ENCODE measurements at regions not wholly inside any gene's neighbourhood (a gene's known extent, or its start where the extent isn't known, plus 50 kb on each side); places are given as distances from the start of the nearest gene placed in this dataset.

DNA sequence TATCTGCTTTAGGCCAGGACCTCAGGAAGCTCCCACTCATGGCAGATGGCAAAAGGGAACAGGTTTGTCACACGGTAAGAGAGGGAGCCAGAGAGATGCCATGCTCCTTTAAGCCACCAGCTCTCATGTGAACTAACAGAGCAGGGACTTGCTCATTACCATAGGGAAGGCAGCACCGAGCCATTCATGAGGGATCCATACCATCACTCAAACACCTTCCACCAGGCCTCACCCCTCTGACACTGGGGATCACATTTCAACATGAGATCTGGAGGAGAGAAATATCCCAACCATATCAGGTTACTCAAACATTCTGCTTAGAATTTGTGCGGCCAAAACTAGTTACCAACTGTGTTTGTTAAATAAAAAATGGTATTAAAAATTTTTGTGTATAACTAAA, 427.0 kb downstream of the UQCRFS1 start:
- no peak overlapping the region for H3K27ac ChIP-seq (ENCODE audit: low read depth, low read length)
- WGBS, 3 donors: 21 to 35% (median 27%) methylated on average over 3 of the region's 3 CpGs

DNA sequence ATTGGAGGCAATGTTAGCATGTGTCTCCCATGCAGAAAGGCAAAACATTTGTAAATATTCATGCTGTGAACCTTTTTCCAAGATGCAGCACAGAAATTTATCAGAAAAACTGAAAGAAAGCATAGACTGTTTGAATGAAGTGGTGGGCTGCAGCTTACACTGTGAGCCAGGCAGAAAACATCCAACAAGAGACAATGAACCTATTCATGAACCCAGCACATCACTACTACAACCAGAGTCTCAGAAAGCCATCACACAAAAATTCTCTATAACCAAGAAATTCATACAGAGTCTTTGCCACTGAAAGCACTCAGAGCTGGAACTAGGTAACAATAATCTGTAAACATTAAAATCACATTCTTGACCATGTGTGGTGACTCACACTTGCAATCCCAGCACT, 448.9 kb downstream of the UQCRFS1 start:
- H3K27ac ChIP-seq (ENCODE audit: low read depth, low read length): no peak overlapping the region

- H3K27ac ChIP-seq (ENCODE audit: low read depth, low read length): no peak overlapping the region
- WGBS, 3 donors: 44 to 80% (median 63%) methylated on average over 2 of the region's 2 CpGs
These were observed 466.5 kb downstream of the UQCRFS1 start for GRCh38 chr19:28746478-28746877.

DNA sequence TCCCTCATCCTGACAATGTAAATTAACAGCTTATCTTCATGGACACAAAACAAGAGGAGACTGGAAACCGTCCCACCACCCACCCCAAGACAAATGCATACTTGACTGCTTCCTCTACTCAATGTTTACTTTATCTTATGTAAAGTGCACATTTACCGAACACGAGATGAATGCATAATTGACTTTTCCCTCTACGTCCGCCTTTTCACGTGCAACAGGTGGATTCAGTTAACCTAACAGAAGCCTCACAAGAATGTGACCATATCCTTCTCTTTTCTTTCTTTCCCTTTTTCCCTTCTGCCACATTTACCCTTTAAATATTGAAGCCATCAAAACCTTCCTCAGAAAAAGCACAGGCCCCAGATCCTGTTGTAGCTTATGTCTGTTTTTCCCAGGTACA, 468.0 kb downstream of the UQCRFS1 start:
- H3K27ac ChIP-seq (ENCODE audit: low read depth, low read length): no peak overlapping the region
- WGBS, 3 donors: 41 to 60% (median 59%) methylated on average over 6 of the region's 6 CpGs

- H3K27ac ChIP-seq (ENCODE audit: low read depth, low read length): no peak overlapping the region
These were observed 468.9 kb downstream of the UQCRFS1 start for GRCh38 chr19:28744014-28744413.

DNA sequence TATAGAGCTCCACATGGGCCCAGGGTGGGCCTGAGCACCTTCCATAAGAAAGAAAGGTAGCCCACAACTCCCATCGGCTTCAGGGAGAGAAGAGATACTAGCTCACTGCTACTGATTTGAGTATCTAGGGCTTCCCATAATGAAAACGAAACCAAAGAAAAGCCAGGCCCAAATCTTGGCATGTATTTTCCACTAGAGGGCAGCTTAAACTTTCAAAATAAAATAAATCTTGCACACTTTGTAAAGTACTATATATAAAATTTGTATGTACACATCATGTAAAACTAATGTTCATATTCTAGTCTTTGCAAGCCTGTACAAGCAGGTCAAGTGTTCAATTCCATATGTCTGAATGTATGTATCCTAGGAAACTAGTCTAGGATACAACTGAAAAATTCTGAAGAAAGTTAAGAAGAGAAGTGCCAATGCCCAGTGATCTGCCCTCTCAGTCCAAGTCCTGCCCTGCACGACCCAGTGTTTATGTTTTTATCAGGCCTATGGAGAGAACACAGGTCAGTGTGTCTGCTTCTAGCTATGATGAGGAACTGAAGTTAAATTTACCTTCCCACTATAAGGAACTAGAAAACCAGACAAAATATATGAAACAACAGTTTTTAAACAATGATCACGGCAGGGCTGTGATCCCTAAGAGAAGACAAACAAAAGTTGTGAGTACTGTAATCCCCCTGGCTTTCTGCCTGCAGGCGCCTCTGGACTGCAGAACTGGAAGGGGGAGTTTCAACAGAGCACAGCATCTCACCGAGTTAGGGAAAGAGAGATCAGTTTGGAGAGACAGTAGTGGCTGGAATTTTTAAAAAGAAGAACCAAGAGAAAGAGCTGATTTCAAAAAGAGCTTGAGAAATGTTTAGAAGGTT, 475.7 kb downstream of the UQCRFS1 start:
- no peak overlapping the region for H3K27ac ChIP-seq (ENCODE audit: low read depth, low read length)
- WGBS, 3 donors: 14 to 34% (median 21%) methylated on average over 6 of the region's 6 CpGs

DNA sequence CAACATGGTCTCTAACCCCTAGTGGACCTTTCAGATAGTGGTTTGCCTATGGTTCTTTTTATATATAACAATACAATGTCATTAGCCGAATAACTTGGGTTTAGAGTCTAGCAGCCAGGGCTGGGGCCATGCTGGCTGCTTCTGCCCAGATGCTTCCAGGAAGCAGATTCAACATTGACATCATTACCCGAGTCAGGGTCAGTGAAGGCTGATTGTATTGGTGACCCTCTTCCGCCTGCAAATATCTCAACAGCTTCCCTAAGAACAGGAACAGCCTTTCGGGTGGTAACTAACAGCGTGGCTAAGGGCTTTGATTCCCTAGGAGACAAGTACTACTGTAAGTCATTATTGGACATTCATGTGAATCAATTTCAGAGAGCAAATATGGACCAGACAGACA, 476.4 kb downstream of the UQCRFS1 start:
- 78 to 85% (median 80%) methylated on average over 5 of the region's 5 CpGs for WGBS, 3 donors
- no peak overlapping the region for H3K27ac ChIP-seq (ENCODE audit: low read depth, low read length)

DNA sequence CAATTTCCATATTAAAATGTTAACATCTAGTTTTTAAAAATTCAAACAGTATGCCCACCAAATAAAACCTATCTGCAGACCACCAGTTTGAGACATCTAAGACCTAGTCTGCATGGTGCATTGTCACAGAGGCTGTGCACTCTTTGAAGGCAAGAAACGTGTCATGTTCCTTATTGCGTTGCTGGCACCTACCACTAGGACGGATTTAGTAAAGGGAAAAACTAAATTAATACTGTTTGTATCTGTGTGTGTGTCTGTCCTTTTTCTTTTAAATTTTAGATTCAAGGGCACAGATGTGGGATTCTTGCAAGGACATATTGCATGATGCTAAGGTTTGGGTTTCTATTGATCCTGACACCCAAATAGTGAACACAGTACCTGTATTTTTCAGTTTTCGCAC, 481.4 kb downstream of the UQCRFS1 start:
- no peak overlapping the region for H3K27ac ChIP-seq (ENCODE audit: low read depth, low read length)
- WGBS, 3 donors: 57 to 87% (median 66%) methylated on average over 4 of the region's 4 CpGs

- 75 to 97% (median 96%) methylated on average over 3 of the region's 3 CpGs for WGBS, 3 donors
- no peak overlapping the region for H3K27ac ChIP-seq (ENCODE audit: low read depth, low read length)
These were observed 482.0 kb downstream of the UQCRFS1 start for GRCh38 chr19:28730791-28731512.

GRCh38 chr19:28727480-28728159, 485.3 kb downstream of the UQCRFS1 start:
- H3K27ac ChIP-seq (ENCODE audit: low read depth, low read length): no peak overlapping the region
- 11 to 13% (median 13%) methylated on average over 43 to 49 of the region's 49 CpGs for WGBS, 3 donors

DNA sequence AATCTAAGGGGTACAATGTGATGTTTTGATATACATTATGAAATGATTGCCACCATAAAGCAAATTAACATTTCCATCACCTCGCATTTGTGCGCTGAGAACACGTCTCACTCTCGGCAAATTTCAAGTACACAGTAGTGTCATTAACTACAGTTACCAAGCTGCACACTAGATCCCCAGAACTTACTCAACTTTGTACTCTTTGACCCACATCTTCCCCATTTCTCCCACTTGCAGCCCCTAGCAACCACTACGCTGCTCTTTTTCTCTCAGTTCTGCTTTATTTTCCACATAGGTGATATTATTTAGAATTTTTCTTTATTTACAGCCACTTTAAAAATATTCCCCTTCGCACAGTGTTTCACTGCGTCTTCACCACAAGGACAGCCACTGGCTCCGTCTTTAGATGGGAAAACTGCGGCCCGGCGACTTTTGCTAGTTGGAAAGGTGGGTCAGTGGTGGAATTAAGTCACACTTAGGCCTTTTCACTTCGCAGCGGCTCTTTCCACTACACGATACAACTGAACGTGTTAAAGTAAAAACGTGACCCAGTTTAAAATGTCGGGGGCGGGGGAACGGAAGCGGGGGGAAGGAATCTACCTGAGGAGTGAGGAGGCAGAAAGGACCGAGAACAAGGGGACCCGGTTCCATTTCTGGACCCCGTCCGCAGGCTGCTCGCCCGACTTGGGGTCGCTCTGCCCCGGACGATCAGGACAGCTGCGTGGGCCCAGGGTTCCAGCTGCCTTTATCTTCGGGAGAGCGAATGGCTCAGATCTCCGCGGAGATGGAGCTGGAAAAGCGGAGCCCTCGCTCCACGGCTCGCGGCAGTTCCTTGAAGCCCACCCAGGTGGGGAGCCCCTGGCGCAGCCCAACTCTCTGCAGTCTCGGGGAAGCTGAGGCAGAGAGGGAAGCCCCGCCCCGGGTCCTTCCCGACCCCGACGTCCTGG, 486.1 kb downstream of the UQCRFS1 start:
- WGBS, 3 donors: 18 to 50% (median 31%) methylated on average over 39 to 46 of the region's 46 CpGs
- H3K27ac ChIP-seq (ENCODE audit: low read depth, low read length): no peak overlapping the region

DNA sequence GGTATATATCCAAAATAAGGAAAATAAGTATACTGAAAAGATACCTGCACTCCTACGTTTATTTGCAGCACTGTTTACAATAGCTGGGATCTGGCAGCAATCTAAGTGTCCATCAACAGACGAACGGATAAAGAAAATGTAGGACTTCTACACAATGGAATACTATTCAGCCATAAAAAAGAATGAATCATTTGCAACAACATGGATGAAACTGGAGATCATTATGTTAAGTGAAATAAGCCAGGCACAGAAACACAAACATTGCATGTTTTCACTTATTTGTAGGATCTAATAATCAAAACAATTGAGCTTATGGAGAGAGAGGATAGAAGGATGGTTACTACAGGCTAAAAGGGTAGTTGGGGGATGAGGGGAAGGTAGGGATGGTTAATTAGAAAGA, 494.0 kb downstream of the UQCRFS1 start:
- 82 to 88% (median 85%) methylated on average over 3 of the region's 3 CpGs for WGBS, 3 donors
- H3K27ac ChIP-seq (ENCODE audit: low read depth, low read length): no peak overlapping the region

DNA sequence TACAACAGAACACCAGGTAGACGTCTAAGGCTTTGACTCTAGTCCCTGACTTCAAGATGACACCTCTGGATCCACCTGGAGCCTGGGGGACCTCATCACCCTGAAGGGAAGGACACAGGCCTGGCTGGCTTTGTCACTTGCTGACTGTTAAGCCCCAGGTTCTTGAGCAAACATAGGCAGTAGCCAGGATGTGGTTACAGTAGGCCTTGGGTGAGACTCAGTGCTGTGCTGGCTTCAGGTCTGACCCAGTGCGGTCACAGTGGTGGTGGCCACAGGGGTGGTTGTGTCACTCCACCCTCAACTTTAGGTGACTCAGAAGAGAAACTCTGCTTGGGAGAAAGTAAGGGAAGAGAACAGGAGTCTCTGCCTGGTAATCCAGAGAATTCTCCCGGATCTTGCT, 497.8 kb downstream of the UQCRFS1 start:
- WGBS, 3 donors: 87 to 93% (median 88%) methylated on average over 3 of the region's 3 CpGs

GRCh38 chr19:28711411-28711810, 501.5 kb downstream of the UQCRFS1 start:
- WGBS, 3 donors: 57 to 72% (median 61%) methylated on average over 3 of the region's 3 CpGs
- H3K27ac ChIP-seq (ENCODE audit: low read depth, low read length): no peak overlapping the region

More for the DNA sequence above, 497.8 kb downstream of the UQCRFS1 start:
- H3K27ac ChIP-seq (ENCODE audit: low read depth, low read length): no peak overlapping the region

DNA sequence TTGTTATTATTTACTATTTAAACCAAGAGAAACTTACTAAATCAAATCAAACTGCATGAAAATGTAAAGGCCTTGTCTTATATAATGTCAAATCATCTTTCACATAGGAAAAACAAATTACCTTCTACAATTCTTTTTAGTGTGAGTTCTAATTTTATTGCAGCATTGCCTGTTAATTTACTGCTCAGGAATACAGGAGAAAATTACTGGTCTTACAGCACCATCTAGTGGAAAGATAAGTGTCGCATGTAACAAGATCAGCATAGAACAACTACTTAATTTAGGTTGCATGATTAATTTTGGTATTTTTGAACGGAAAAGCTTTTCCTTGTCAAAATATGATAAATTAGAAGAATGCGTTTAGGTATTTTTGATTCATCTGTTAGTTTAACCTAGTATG, 502.7 kb downstream of the UQCRFS1 start:
- no peak overlapping the region for H3K27ac ChIP-seq (ENCODE audit: low read depth, low read length)
- WGBS, 3 donors: 1 to 2% (median 2%) methylated on average over 3 of the region's 3 CpGs

DNA sequence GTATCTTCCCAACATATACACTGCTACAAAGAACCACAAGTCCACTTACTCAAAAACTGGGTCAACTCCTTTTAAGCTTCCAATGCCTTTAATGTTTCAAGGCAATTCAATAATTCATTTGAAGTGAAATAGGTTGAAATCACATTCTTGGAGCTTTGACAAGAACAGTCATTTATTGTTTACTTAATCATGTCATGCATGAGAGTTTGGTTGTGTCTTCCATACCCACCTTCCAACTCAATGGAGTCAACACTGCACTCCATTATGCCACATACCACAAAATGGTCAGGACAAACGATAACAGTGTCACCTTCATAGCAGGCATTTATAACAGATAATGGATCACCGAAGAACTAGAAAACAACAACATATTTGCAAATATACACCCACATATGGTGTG, 506.3 kb downstream of the UQCRFS1 start:
- H3K27ac ChIP-seq (ENCODE audit: low read depth, low read length): no peak overlapping the region
- WGBS, 3 donors: 90 to 94% (median 91%) methylated on average over 2 of the region's 2 CpGs

DNA sequence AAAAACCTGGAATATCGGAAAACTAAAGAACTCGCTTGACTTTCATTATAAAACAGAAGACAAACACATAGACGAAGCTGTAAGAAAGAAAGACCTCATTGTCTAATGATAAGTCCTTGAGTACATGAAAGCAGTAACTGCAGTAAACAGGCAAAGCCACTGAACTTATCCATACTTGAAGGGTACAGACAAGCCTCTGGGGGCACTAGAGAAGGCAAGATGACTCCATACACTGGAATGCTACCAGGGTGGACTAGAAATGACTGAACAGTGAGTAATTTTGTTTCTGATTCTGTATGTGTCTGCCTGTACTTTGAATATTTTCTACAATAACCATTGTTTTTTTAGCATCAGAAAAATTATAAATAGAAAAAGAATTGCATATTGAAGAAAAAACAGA, 507.9 kb downstream of the UQCRFS1 start:
- WGBS, 3 donors: 45 to 73% (median 66%) methylated on average over 3 of the region's 3 CpGs
- no peak overlapping the region for H3K27ac ChIP-seq (ENCODE audit: low read depth, low read length)

DNA sequence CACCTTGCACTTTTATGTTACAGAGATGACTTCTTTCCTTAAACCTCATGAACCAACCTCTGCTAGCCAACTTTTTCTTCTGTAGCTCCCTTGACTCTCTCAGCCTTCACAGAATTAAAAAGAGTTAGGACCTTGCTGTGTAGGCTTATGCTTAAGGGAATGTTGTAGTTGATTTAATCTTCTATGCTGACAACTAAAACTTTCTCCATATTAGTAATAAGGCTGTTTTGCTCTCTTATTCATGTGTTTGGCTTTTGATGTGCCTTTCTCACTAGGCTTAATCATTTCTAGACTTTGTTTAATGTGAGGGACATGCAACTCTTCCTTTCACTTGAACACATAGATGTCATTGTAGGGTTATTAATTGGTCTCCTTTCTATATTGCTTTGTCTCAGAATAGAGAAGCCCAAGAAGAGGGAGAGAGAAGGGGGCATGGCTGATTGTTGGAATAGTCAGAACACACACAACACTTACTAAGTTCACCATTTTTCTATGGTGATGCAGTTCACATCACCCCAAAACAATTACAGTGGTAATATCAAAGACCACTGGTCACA, 509.5 kb downstream of the UQCRFS1 start:
- H3K27ac ChIP-seq (ENCODE audit: low read depth, low read length): no peak overlapping the region
